NCI-H128 (cell line): ENCODE measurements at regions not wholly inside any gene's neighbourhood (a gene's known extent, or its start where the extent isn't known, plus 50 kb on each side); places are given as distances from the start of the nearest gene placed in this dataset.

Experiments
- DNase-seq: peaks from one replicate; lab custom pipeline; 2025; ENCODE audit not compliant: unreplicated experiment; lab: John Stamatoyannopoulos, UW

DNA sequence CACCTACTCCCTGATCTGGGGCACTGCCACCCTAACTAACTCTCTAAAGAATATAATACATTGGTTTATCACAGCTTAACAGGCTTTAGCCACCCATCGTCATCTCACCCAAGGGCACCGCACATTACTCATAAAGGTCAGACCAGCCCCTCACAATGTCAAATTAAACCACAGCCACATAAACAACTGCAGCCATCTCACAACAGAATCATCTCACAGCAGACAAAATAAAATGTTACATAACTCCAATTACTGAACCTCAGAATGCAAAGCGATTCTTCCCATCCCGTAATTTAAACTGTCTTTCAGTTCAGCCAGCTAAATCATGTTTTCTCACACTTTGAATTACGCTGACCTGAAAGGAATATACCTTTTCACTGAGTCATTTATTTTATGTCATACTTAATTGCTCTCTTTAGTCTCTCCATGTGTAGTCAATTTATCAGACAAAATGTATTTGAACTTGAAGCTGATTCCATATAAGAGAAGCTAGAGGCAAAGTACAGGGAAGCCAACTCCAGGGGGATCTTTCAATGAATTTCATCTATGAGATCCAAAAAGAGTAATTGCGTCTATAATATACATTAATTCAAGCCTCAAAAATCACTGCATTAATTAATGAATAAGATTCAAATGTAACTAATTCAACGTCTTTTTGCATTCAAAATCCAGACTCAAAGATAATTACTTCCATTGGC, 96.9 kb upstream of the NEBL start:
- no peak for DNase-seq

DNA sequence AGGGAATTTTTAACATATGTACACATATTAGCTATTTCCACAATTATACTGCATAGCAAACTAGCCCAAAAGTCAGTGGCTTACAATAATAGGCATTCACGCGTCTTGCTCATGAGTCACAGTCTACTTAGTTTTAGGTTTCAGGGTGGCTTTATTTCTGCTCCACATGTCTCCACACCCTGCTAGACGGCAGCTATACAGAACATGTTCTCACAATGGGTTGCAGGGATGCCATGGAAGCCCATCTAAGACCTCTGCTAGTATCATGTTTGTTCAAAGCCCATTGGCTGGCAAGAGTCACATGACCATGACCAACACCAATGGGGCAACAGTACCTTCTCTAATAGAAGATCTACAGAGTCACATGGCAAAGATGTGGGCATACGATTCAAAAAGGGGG, 96.3 kb upstream of the NEBL start:
- DNase-seq = no peak

DNA sequence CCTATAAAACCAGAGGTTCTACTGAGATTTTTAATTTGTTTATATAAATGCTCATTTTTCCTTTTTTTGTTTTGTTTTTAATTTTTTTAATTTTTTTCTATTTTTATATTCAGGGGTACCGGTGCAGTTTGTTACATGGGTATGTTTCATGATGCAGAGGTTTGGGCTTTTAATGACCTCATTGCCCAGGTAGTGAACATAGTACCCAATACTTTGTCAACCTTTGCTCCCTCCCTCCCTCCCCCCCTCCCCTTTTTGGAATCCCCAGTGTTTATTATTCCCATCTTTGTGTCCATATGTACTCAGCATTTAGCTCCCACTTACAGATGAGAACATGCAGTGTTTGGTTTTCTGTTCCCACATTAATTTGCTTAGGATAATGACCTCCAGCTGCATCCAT, 94.4 kb upstream of the NEBL start:
- DNase-seq = no peak

DNA sequence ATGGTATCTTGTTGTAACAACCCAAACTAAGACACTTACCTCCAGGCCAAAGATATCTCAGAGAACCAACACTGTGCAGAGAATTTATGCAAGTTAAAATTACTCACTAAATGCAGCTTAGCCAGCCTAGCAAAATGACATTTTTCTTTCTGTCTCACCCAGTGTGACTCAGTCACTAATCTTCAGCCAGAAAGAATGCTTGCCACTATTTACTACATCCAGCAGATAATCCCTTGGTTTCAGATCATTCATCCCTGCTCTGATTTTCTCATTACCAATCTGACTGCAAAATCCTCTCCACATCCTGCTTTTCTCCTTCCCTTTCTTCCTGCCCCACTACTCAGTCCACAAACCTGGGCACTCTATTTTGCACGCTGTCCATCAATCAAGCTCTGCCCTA, 93.5 kb upstream of the NEBL start:
- DNase-seq = no peak

DNA sequence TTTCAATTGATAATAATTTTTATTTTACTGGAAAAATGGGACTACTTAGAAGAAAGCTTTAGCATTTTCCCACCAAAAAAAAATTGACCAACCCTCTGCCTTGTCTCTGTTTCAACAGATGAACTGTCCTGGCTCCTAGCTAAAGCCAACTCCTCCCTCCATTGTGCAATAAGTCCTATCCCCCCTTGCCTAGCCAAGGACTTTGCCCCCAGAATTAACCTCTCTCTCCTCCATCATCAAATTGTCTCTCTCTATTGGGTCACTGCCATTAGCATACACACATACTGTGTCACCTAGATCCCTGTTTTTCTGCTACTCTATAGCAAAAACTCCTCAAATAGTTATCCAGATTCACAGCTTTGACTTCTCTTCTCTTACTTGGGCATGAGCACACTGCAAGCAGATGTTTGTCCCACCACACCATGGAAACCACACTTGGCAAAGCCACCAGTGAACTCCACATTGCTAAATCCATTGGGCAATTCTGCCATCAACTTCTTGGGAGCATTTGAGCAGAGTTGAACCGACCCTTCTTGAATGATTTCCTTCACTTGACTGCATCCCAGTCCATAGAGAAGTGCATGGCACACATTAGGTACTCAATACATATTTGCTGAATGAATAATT, 91.4 kb upstream of the NEBL start:
- DNase-seq = no peak

DNA sequence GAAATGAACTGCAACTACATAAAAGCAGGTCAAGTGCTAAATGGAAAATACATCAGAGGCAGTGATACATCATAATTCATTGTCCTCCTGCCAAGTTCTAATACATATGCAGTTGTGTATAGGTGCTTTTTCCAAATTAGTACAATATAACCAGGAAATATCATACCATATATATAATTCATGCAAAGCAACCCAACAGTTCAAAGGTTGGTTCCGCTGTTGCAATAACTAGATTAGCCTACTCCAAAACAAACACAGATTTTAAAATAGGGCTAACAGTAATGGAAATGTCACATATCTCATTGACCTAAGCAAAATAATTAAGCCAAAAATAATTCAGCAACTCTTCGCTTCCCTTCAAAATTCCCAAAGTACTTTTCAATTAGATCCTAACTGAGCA, 88.9 kb upstream of the NEBL start:
- DNase-seq = no peak

DNA sequence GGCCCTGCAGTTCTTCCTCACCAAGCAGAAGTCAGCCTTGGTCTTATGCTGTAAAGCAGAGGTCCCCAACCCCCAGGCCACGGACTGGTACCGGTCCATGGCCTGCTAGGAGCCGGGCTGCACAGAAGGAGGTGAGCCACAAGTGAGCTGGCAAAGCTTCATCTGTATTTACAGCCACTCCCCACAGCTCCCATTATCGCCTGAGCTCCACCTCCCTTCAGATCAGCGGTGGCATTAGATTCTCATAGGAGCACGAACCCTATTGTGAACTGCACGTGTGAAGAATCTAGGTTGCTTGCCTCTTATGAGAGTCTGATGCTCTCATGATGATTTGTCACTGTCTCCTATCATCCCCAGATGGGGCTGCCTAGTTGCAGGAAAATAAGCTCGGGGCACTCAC, 87.6 kb upstream of the NEBL start:
- DNase-seq = no peak

DNA sequence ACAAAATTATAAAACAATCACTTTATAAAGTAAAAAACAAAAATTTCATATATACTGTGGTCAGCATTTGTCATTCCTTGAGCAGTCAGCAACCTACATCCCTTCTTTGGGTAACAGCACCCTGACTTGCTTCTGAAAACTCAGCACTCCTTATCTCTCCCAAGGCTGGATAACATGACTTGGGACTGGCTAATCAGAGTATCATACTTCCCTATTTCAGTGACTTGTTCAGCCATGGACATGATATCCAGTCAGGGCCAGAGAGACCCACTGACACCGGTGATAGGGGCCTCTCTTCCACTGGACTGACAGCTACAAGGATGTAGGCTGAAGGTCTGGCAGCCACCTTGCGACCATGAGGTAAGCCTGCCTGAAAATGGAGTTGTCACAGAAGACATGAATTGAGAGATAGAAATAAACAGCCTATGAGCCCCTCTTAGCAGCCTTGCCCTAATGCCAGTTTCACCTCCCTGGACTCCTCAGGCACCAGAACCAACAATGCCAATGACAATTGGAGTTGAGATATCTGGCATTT, 84.4 kb upstream of the NEBL start:
- DNase-seq = no peak

DNA sequence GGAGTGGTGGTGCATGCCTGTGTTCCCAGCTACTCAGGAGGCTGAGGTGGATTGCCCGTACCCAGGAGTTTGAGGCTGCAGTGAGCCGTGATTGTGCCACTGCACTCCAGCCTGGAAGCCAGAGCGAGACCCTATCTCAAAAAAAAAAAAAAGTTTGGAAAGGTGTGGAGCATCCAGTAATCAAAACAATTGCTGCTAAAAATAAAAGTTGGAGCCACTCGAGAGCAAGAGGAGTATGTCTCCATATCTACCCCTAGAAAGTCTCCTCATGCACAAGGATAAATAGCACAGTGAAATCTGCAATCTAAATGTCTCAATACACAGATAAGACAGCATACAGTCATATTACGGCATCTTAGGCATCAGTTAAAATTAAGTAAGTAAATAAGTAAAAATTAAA, 81.5 kb upstream of the NEBL start:
- no peak for DNase-seq

DNA sequence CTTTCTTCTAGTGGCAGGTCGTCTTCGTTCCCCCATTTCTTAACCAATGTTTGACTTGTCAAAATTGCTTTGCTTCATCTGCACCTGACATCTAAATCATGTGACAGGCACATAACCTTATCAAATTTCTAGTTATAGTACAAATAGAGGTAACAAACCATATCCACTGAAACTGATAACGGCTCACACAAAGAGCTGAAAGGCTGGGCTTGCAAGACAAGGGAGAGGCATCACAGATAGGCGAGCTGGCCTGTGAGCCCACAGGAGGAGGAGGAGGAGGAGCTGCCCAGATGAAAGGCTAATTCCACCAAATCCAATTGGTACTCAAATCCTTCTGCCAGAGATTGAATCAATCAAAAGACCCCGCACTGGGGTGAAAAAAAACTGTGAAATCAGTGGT, 80.2 kb upstream of the NEBL start:
- no peak for DNase-seq

DNA sequence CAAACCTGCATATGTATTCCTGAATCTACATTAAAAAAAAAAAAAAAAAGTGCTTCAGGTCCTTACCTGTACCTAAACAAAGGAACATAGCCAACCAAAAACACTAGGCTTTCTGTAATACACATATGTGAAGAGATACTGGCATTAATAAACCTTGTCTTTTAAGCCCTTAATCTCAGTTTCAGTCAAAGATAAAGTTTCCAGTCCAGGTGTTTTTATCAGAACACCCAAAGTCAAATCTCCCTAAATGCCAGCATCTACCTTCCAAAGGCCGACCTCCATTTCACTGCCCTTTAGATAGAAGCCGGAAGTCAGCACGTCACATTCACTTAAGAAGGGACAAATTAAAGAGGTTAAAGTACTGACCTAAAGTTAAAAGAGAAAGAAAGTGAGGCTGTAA, 79.8 kb upstream of the NEBL start:
- DNase-seq = no peak

DNA sequence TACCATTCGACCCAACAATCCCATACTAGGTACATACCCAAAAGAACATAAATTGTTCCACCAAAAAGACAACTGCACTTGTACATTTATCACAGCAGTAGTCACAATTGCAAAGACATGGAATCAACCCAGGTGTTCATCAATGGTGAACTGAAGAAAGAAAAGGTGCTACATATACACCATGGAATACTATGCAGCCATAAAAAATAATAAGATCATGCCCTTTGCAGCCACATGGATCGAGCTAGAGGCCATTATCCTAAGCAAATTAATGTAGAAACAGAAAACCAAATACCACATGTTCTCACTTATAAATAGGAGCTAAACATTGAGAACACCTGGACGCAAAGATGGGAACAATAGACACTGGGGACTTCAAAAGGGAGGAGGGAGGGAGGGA, 79.3 kb upstream of the NEBL start:
- no peak for DNase-seq

DNA sequence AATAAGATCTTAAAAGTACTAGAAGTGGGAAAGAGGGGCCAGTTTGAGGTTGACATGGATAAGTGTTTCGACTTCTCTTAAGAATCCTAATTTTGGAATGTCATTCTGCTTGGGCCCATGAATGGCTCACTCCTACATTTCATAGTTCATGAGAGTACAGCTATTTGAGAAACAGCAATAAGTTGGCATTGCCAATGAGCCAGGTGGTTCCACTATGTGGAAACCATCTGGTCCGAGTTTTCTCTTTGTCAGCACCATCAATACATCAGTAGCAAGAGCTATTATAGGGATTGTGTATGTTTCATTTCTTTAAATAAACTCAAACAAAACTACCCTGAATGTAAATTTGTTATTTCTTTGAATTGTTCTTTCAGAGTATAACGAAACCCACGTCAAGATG, 78.1 kb upstream of the NEBL start:
- no peak for DNase-seq

DNA sequence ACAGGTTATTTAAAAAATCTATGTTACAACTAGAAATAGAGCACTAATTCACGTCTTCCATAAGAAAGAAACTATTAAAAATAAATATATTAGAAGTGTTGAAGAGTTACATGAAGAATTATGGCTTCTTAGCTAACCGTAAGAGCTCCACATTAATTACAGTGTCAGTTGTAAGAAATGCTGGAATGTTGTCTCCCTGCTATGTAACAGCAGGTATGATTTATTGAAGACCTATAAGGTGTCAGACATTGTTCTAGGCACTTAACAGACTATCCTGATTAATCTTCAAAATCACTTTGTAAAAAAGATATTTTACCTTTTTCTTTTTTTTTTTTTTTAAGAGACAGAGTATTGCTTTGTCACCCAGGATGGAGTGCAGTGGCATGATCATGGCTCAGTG, 75.8 kb upstream of the NEBL start:
- DNase-seq = no peak

DNA sequence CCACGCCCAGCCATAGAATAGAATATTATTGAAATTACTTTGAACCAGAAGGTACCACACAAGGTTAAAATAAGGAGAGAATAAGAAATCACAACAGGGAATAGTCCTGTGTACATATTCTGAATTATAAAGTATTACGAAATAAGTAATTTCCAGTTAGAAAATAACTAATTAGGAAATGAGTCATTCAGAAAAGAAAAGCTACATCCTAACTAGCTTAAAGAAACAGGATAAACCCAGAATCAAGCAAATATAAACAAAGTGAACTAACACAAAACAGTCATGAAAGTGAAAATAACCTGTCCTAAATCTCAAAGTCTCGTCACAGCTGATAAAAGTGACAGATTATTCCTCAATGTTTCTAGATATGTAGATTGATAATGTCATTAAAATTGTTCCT, 74.8 kb upstream of the NEBL start:
- no peak for DNase-seq

DNA sequence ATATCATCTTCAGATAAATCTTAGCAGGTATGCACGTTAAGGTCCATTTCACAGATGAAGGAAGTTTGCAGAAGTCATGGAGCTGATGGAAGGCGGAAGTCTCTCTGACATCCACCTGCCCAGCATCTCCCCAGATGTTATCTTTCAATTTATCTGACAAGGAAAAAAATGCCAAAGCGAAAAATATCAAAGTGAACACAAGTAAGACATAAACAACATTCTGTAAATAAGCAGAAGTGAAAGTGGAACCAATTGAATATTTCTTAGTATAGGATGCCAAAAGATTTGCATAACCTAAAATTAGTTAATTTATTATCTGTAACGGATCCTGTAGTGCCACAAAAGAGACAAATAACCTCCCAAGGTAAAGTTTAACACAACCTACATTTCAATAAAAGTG, 73.6 kb upstream of the NEBL start:
- no peak for DNase-seq

DNA sequence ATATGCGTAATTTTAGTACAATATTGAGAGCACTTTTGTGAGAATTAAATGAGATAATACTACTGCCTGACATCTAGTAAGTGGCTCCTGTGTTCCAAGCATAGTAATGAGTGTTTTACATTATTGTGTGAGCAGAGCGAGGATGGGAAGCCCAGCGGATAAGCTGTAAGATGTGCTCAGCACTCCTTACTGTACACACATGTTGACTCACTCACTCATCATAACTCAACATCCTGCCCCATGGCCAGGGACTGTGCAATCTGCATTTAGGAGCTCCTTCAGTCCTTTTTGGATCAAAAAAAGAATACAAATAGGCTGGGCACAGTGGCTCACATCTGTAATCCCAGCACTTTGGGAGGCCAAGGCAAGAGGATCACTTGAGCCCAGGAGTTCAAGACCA, 72.9 kb upstream of the NEBL start:
- no peak for DNase-seq

DNA sequence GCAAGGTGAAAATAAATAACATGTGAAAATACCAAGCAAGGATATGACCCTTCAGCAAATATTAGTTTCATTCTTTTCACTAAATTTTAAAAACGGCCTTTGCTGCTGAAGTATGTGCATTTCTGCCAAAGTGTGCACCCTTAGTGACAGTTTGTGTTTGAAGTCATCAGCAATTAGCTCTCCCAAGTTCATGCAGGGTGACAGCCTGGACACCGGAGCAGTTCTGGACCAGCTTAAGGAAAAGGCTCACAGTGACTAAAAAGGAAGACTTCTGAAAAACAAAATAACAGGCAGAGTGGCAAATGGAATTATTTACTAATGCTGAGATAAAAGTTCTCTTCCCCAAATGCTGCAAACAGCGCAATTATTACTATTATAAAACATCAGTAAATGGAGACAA, 69.3 kb upstream of the NEBL start:
- no peak for DNase-seq

DNA sequence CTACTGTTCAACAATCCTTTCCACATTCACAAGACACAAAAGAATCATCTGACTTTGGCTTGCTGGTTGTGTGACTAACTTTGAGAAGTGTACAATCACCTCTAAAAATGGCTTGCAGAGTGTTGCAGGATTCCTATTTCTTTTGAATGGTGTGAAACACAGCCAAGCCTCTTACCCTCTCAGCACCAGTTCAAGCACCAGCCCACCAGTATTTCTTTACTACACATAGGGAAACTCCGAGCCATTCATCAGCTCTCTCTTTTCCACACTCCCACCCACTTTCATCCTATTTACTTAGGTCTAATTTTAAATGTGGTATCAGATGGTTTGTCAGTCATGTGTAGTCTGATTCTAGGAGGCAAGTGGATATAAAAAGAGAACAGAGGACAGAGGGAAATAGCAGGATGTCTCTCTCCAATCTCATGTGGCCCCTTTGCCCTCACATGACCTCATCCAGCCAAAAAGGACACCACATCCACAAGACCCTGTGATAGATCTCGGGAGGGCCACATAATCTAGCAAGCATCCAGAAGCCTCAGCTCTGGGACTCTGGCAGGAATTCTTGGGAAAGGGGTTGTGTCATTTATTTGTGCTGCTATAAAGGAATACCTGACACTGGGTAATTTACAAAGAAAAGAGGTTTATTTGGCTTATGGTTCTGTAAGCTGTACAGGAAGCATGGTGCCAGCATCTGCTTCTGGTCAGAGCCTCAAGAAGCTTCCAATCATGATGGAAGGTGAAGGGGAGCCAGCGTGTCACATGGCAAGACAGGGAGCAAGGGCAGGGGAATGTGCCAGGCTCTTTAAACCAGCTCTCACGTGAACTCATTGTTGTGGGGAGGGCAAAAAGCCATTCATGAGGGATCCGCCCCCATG, 66.8 kb upstream of the NEBL start:
- DNase-seq = no peak

DNA sequence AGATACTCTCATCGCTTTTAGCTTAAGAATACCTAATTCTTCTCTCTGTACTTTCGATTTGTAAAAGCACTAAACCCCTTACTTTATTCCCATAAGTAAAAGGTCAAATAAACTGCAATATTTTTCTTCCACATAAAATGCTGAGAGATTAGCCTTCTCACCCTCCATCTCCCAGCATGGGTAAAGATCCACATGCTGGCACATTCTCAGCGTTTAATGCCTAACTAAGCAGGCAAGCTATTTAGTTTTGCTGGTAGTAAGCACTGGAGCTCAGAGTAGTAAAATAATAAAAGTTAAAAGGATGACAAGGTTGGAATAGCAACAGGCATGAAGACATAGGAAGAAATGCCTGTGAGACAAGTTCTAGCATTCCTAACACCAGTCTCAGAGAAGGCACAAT, 65.9 kb upstream of the NEBL start:
- DNase-seq = no peak

DNA sequence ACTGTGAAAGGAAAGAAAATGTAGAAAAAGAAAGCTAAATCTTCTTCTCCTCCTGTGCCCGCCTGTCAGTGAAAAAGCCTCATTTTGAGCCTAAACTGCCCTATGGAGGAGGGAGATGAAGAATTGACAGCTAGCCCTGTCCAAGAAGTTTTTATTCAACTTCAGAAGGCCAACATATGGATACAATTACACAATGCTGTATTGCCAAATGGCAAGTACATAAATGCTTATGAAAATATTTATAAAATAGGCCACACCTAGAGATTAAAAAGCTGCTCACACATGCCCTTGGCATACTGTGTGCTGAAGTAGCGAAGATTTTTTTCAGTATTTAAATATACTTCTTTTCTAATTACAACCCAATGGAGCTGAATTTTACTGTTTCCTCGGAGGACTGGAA, 65.1 kb upstream of the NEBL start:
- no peak for DNase-seq

DNA sequence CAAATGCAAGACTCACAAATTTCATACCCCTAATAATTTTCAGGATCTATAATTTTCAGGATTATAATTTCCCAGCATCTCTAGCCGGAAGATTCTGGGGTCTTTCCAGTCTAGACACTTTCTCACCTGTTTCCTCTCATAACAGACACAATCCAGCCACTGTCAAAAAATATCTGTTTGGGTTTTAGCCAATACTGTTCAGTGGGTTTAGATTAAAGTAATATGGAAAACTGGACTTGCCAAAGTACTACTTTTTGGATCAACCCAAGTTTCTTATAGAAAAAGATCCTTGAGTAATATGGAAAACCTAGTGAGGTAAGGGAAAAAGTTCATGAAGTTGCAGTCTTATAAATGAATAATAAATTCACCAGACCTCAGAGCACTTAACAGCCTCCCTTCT, 62.1 kb upstream of the NEBL start:
- no peak for DNase-seq
